RWPE2 (cell line): ENCODE measurements at regions not wholly inside any gene's neighbourhood (a gene's known extent, or its start where the extent isn't known, plus 50 kb on each side); places are given as distances from the start of the nearest gene placed in this dataset.
"Not testable (repeated sequence)": the region's sequence is repeated elsewhere in the genome, so short reads cannot be mapped to it uniquely, and the experiment has no call there.

ENCODE experiments used
- ATAC-seq: fragments of 200-7000 bp; cut with Tn5 transposase; 3 replicates; pipeline ENCODE4 v1.9.1; 2021; ENCODE audit warnings: low read depth
- DNase-seq: peaks from one replicate; pipeline ENCODE4 v3.0.0-alpha.2; 2020; ENCODE audit warnings: low spot score
- H3K27ac ChIP-seq: fragments of 450-650 bp; 2 replicates; pipeline ENCODE4 v1.5.1; 2017; ENCODE audit warnings: mild to moderate bottlenecking; ENCODE audit not compliant: poor library complexity, severe bottlenecking
- H3K27me3 ChIP-seq: fragments of 250-450 bp; sonication (Bioruptor Pico); 2 replicates; pipeline ENCODE4 v1.5.1; 2021; ENCODE audit warnings: mild to moderate bottlenecking, moderate library complexity; ENCODE audit not compliant: insufficient read depth, poor library complexity, severe bottlenecking
- H3K36me3 ChIP-seq: fragments of 250-450 bp; sonication (Bioruptor Pico); 2 replicates; pipeline ENCODE4 v1.5.1; 2020; ENCODE audit warnings: low read depth, mild to moderate bottlenecking, moderate library complexity
- H3K4me1 ChIP-seq: fragments of 250-450 bp; sonication (Bioruptor Pico); 2 replicates; pipeline ENCODE4 v1.5.1; 2021; ENCODE audit warnings: mild to moderate bottlenecking, moderate library complexity; ENCODE audit not compliant: insufficient read depth, poor library complexity, severe bottlenecking
- H3K4me3 ChIP-seq: fragments of 250-450 bp; sonication (Bioruptor Pico); 2 replicates; pipeline ENCODE4 v1.5.1; 2021; ENCODE audit warnings: mild to moderate bottlenecking, moderate library complexity; ENCODE audit not compliant: severe bottlenecking
- H3K9me3 ChIP-seq: fragments of 250-450 bp; sonication (Bioruptor Pico); 2 replicates; pipeline ENCODE4 v1.5.1; 2021; ENCODE audit warnings: mild to moderate bottlenecking, moderate library complexity; ENCODE audit not compliant: severe bottlenecking
- CTCF ChIP-seq: fragments of 450-650 bp; IDR thresholded peaks from one replicate; pipeline ENCODE4 v1.5.1; 2017; ENCODE audit warnings: mild to moderate bottlenecking, moderate library complexity; ENCODE audit not compliant: poor library complexity, severe bottlenecking

DNA sequence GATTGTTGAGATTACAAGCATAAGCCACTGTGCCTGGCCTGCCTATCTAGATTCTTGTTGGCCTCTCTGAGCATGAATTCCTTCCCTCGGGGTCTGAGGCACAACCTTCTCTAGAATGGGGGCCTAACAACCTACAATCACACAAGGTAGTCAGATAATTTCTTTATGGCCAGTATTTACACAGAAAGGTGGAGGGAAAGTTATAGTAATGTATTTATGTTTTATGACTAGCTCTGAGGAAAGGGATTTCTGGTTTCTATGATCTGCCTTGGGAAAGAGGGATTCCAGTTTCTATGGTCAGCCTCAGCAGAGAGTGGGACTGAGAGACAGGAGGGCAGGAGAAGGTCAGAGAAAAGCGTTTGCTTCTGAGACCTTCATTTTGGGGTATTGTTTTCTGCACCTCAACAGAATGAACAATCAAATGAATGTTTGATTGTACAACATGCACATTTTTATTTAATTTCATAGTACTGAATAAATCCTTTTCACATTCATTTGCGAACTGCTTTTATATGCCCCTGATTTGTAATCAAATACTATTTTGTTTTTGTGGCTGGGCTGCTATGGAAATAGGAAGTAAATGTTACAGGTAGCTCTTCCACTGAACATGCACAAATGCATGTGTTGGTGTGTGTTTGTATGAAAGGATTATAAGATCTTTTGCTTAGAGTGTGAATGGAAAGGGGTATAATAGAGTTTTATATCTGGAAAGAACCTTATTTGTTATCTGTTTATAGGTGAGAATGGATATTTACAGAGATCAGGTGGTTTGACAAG, 499.7 kb upstream of the RGS6 start:
- TF ChIP-seq CTCF = no peak
- Histone ChIP-seq H3K27ac (no peak overlapping the region), H3K36me3 (peaks cover 7% of the 10 kb centered on the region), H3K27me3 (no peaks in the 10 kb centered on the region), H3K9me3 (peaks cover 3% of the 10 kb centered on the region), H3K4me3 (no peak overlapping the region), H3K4me1 (peaks cover 5% of the 10 kb centered on the region)
- ATAC-seq (no peak), DNase-seq (no peak)

GRCh38 chr14:71433303-71433702, 498.9 kb upstream of the RGS6 start:
- Histone ChIP-seq H3K9me3 (peaks cover 3% of the 10 kb centered on the region), H3K4me1 (peaks cover 13% of the 10 kb centered on the region), H3K27me3 (no peaks in the 10 kb centered on the region), H3K4me3 (no peak overlapping the region), H3K36me3 (peaks cover 7% of the 10 kb centered on the region), H3K27ac (no peak overlapping the region)
- TF ChIP-seq CTCF = no peak
- ATAC-seq (no peak), DNase-seq (no peak)

DNA sequence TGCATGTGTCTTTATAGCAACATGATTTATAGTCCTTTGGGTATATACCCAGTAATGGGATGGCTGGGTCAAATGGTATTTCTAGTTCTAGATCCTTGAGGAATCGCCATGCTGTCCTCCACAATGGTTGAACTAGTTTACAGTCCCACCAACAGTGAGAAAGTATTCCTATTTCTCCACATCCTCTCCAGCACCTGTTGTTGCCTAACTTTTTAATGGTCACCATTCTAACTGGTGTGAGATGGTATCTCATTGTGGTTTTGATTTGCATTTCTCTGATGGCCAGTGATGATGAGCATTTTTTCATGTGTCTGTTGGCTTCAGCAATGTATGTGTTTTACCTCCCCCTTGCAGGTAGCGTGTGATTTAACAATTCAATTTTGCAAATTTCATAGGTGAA, 496.6 kb upstream of the RGS6 start:
- H3K4me1 ChIP-seq = peaks cover 32% of the 10 kb centered on the region
- ATAC-seq, H3K36me3 ChIP-seq, H3K9me3 ChIP-seq, H3K27ac ChIP-seq, H3K27me3 ChIP-seq, H3K4me3 ChIP-seq, DNase-seq: not testable (repeated sequence)

GRCh38 chr14:71437870-71438269, 494.4 kb upstream of the RGS6 start:
- peak overlapping the region; percentile 59 for H3K27ac ChIP-seq
- H3K27me3 ChIP-seq = no peaks in the 10 kb centered on the region
- peaks cover 7% of the 10 kb centered on the region for H3K36me3 ChIP-seq
- no peak for DNase-seq
- H3K9me3 ChIP-seq = peaks cover 3% of the 10 kb centered on the region
- ATAC-seq = 0 out of 3 replicates have a peak, but pooled peaks have one; percentile 7
- TF ChIP-seq CTCF = no peak
- H3K4me3 ChIP-seq = no peak overlapping the region
- H3K4me1 ChIP-seq = peaks cover 32% of the 10 kb centered on the region

- ATAC-seq = no peak
- TF ChIP-seq CTCF = no peak
- Histone ChIP-seq H3K9me3 (peaks cover 3% of the 10 kb centered on the region), H3K4me1 (peaks cover 32% of the 10 kb centered on the region), H3K27ac (peak overlapping the region; percentile 59), H3K27me3 (no peaks in the 10 kb centered on the region), H3K4me3 (no peak overlapping the region), H3K36me3 (peaks cover 7% of the 10 kb centered on the region)
- no peak for DNase-seq
Measured at GRCh38 chr14:71438684-71439083, 493.5 kb upstream of the RGS6 start.
